GM23248 (cell line): ENCODE measurements at regions not wholly inside any gene's neighbourhood (a gene's known extent, or its start where the extent isn't known, plus 50 kb on each side); places are given as distances from the start of the nearest gene placed in this dataset.
A peak's percentile ranks its signal among the peaks of the same experiment; 100 is the strongest.

Source experiments
- DNase-seq: peaks from one replicate; pipeline ENCODE4 v3.0.0-alpha.2; 2015
- H2AFZ ChIP-seq: fragments of 200-600 bp; sonication (generic); 2 replicates; pipeline ENCODE4 v1.6.1; 2016; ENCODE audit warnings: antibody characterized with exemption
- H3F3A ChIP-seq: fragments of 200-600 bp; sonication (generic); 2 replicates; pipeline ENCODE4 v1.6.1; 2016; ENCODE audit warnings: mild to moderate bottlenecking, antibody characterized with exemption, mixed run types; ENCODE audit not compliant: insufficient read depth
- H3K27ac ChIP-seq: fragments of 200-600 bp; sonication (generic); 2 replicates; pipeline ENCODE4 v1.5.1; 2016; ENCODE audit warnings: mild to moderate bottlenecking
- H3K27me3 ChIP-seq: fragments of 200-600 bp; sonication (generic); replicated peaks from 2 replicates; pipeline ENCODE4 v1.6.1; 2016; ENCODE audit warnings: mild to moderate bottlenecking; ENCODE audit not compliant: insufficient read depth
- H3K36me3 ChIP-seq: fragments of 200-600 bp; sonication (generic); 2 replicates; pipeline ENCODE4 v1.6.1; 2016; ENCODE audit warnings: low read depth, mild to moderate bottlenecking
- H3K4me1 ChIP-seq: fragments of 200-600 bp; sonication (generic); 2 replicates; pipeline ENCODE4 v1.6.1; 2016; ENCODE audit warnings: mild to moderate bottlenecking; ENCODE audit not compliant: insufficient read depth
- H3K4me2 ChIP-seq: fragments of 200-600 bp; sonication (generic); one replicate; pipeline ENCODE4 v1.6.1; 2016; ENCODE audit warnings: mild to moderate bottlenecking; ENCODE audit not compliant: unreplicated experiment
- H3K4me3 ChIP-seq: fragments of 200-600 bp; sonication (generic); 2 replicates; pipeline ENCODE4 v1.5.1; 2016; ENCODE audit warnings: mild to moderate bottlenecking
- H3K79me2 ChIP-seq: fragments of 200-600 bp; sonication (generic); 2 replicates; pipeline ENCODE4 v1.6.1; 2016; ENCODE audit warnings: mild to moderate bottlenecking; ENCODE audit not compliant: insufficient read depth
- H3K9ac ChIP-seq: fragments of 200-600 bp; sonication (generic); 2 replicates; pipeline ENCODE4 v1.6.1; 2016; ENCODE audit warnings: mild to moderate bottlenecking
- H3K9me2 ChIP-seq: fragments of 200-600 bp; sonication (generic); 2 replicates; pipeline ENCODE4 v1.6.1; 2016; ENCODE audit warnings: mixed run types, mild to moderate bottlenecking, moderate library complexity; ENCODE audit not compliant: insufficient read depth
- H3K9me3 ChIP-seq: fragments of 200-600 bp; sonication (generic); one replicate; pipeline ENCODE4 v1.6.1; 2017; ENCODE audit warnings: low read depth
- H4K20me1 ChIP-seq: fragments of 200-600 bp; sonication (generic); 2 replicates; pipeline ENCODE4 v1.6.0; 2016; ENCODE audit not compliant: insufficient read depth
- EZH2 ChIP-seq: fragments of 200-600 bp; sonication (generic); IDR thresholded peaks from 2 replicates; pipeline ENCODE4 v1.6.1; 2018; ENCODE audit warnings: antibody characterized with exemption, mild to moderate bottlenecking; ENCODE audit not compliant: insufficient read depth, poor library complexity, severe bottlenecking
- EZH2phosphoT487 ChIP-seq: fragments of 200-600 bp; sonication (generic); IDR thresholded peaks from 2 replicates; pipeline ENCODE4 v1.6.1; 2018; ENCODE audit warnings: antibody characterized with exemption, moderate library complexity, mild to moderate bottlenecking, low read depth; ENCODE audit not compliant: insufficient read depth
- WGBS, 2 experiments: methylation state at CpG; one replicate each; pipeline ENCODE4 v1.1.6; 2015 to 2017; ENCODE audit warnings: low lambda C conversion rate in 2 of 2, low coverage in 1 of 2; ENCODE audit errors: missing lambda C conversion rate in 2 of 2; 5-methylcytosine and 5-hydroxymethylcytosine counted together
- in situ Hi-C: fragments of 300-500 bp; cut with MboI; formaldehyde crosslinking; loops from 2 replicates; pipeline ENCODE4 v1.15.0; 2020

- WGBS, 2 experiments, result 7 to 10% methylated on average over 14 of the region's 14 CpGs
- Histone ChIP-seq H3K4me2 (no peak overlapping the region), H3K9ac (peak overlapping the region; percentile 53), H3K27ac (peak overlapping the region; percentile 79), H2AFZ (no peak overlapping the region), H3K9me3 (no peaks in the 10 kb centered on the region), H3K4me3 (no peak overlapping the region), H3K36me3 (no peaks in the 10 kb centered on the region), H3F3A (peaks cover 37% of the 10 kb centered on the region), H3K4me1 (peaks cover 35% of the 10 kb centered on the region), H3K27me3 (no peaks in the 10 kb centered on the region), H4K20me1 (no peaks in the 10 kb centered on the region), H3K9me2 (no peaks in the 10 kb centered on the region), H3K79me2 (no peaks in the 10 kb centered on the region)
- DNase-seq, result peak; percentile 100
- TF ChIP-seq EZH2, result no peak
- no peak for TF ChIP-seq EZH2phosphoT487
- in situ Hi-C loops, result no loop called here
These were observed 122.3 kb upstream of the TMPRSS2 start for GRCh38 chr21:41630249-41630648.

- Histone ChIP-seq H3K9me2 (no peaks in the 10 kb centered on the region), H3K27ac (no peak overlapping the region), H3K36me3 (no peaks in the 10 kb centered on the region), H3F3A (peaks cover 37% of the 10 kb centered on the region), H3K4me1 (peaks cover 30% of the 10 kb centered on the region), H3K27me3 (no peaks in the 10 kb centered on the region), H3K4me2 (no peak overlapping the region), H4K20me1 (no peaks in the 10 kb centered on the region), H2AFZ (no peak overlapping the region), H3K9me3 (no peaks in the 10 kb centered on the region), H3K9ac (no peak overlapping the region), H3K79me2 (no peaks in the 10 kb centered on the region), H3K4me3 (no peak overlapping the region)
- WGBS, 2 experiments, result 80 to 86% methylated on average over 4 of the region's 4 CpGs
- in situ Hi-C loops, result no loop called here
- DNase-seq, result no peak
- TF ChIP-seq EZH2phosphoT487, result no peak
- no peak for TF ChIP-seq EZH2
These were observed 120.3 kb upstream of the TMPRSS2 start for GRCh38 chr21:41628256-41628655.

- Histone ChIP-seq H3K9me3 (no peaks in the 10 kb centered on the region), H3K9ac (peak overlapping the region; percentile 39; the same call in 1 of the 2 replicates), H4K20me1 (no peaks in the 10 kb centered on the region), H3K9me2 (no peaks in the 10 kb centered on the region), H3K4me2 (no peak overlapping the region), H3K4me1 (peaks cover 30% of the 10 kb centered on the region), H3K27ac (peak overlapping the region; percentile 77), H3K4me3 (no peak overlapping the region), H3K79me2 (no peaks in the 10 kb centered on the region), H3K27me3 (no peaks in the 10 kb centered on the region), H3K36me3 (no peaks in the 10 kb centered on the region), H3F3A (peaks cover 37% of the 10 kb centered on the region), H2AFZ (no peak overlapping the region)
- in situ Hi-C loops, result no loop called here
- 10 to 13% methylated on average over 2 of the region's 2 CpGs for WGBS, 2 experiments
- DNase-seq, result peak; percentile 91
- TF ChIP-seq EZH2 (no peak), EZH2phosphoT487 (no peak)
These were observed 119.5 kb upstream of the TMPRSS2 start for GRCh38 chr21:41627428-41627827.

GRCh38 chr21:41626021-41626420, 118.1 kb upstream of the TMPRSS2 start:
- no peak for DNase-seq
- 90 to 94% methylated on average over 6 of the region's 6 CpGs for WGBS, 2 experiments
- Histone ChIP-seq H3K27ac (no peak overlapping the region), H3K4me3 (no peak overlapping the region), H3K36me3 (no peaks in the 10 kb centered on the region), H3K9ac (no peak overlapping the region), H2AFZ (no peak overlapping the region), H3K9me2 (no peaks in the 10 kb centered on the region), H3K79me2 (no peaks in the 10 kb centered on the region), H3F3A (peaks cover 31% of the 10 kb centered on the region), H3K4me2 (no peak overlapping the region), H4K20me1 (no peaks in the 10 kb centered on the region), H3K9me3 (no peaks in the 10 kb centered on the region), H3K4me1 (peaks cover 29% of the 10 kb centered on the region), H3K27me3 (no peaks in the 10 kb centered on the region)
- TF ChIP-seq EZH2 (no peak), EZH2phosphoT487 (no peak)
- in situ Hi-C loops, result no loop called here

- Histone ChIP-seq H3K4me3 (no peak overlapping the region), H3K9me2 (no peaks in the 10 kb centered on the region), H3K27me3 (no peaks in the 10 kb centered on the region), H3K9me3 (no peaks in the 10 kb centered on the region), H3K4me2 (no peak overlapping the region), H2AFZ (no peak overlapping the region), H3K79me2 (no peaks in the 10 kb centered on the region), H3K27ac (no peak overlapping the region), H3K9ac (no peak overlapping the region), H4K20me1 (no peaks in the 10 kb centered on the region), H3K4me1 (peaks cover 29% of the 10 kb centered on the region), H3K36me3 (no peaks in the 10 kb centered on the region), H3F3A (peaks cover 25% of the 10 kb centered on the region)
- DNase-seq, result no peak
- WGBS, 2 experiments, result 93 to 96% methylated on average over 4 of the region's 4 CpGs
- no peak for TF ChIP-seq EZH2phosphoT487
- no peak for TF ChIP-seq EZH2
- in situ Hi-C loops, result no loop called here
These were observed 117.5 kb upstream of the TMPRSS2 start for GRCh38 chr21:41625428-41625827.
